Amniotic epithelial cell (primary cell): ENCODE measurements at regions not wholly inside any gene's neighbourhood (a gene's known extent, or its start where the extent isn't known, plus 50 kb on each side); places are given as distances from the start of the nearest gene placed in this dataset.

Experiments used
- DNase-seq: peaks from one replicate; pipeline ENCODE4 v3.0.0-alpha.2; 2010; ENCODE audit warnings: low read depth

DNA sequence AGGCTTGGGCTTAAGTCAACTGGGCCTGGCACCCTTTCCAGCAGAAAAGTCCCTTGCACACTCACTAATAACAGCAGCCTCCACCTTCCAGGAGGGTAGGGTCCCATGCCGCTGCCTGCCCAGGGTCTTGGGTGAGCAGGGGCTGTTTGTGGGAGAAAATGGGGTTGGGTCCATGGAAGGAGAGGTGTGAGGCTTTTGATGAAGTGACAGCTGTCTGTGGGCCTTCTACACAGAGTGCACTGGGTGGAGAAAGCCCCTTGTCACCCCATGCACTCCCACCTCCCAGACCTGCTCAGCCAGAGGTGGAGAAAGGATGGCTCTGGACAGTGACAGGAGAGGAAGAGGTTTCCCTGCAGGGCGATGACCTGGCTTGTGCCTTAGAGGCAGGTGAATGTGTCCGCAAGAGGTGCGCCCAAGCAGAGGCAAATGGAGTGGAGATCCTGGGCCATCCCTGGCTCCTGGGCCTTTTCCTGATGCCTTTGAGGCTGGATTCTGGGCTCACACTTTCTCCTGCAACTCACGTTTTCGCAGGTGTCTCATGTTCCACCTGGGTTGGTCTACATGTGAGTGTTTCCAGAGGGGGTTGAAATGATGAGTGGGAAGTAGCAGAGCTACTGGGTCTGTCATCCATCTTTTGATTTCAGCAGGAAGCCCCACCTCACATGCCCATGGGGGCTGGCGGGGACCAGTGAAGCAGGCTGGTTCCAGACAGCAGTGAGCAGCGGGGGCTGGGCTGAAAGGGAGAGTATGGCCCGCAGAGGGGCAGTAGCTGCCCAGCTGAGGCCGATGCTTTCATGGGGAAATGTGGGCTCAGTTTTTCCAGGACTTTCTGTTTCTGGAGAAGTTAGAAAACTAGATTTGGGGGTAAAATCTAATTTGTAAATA lies 85.2 kb upstream of the PRR23E start:
- no peak for DNase-seq

GRCh38 chr3:127108796-127109195 lies 84.1 kb upstream of the PRR23E start:
- DNase-seq: no peak

DNA sequence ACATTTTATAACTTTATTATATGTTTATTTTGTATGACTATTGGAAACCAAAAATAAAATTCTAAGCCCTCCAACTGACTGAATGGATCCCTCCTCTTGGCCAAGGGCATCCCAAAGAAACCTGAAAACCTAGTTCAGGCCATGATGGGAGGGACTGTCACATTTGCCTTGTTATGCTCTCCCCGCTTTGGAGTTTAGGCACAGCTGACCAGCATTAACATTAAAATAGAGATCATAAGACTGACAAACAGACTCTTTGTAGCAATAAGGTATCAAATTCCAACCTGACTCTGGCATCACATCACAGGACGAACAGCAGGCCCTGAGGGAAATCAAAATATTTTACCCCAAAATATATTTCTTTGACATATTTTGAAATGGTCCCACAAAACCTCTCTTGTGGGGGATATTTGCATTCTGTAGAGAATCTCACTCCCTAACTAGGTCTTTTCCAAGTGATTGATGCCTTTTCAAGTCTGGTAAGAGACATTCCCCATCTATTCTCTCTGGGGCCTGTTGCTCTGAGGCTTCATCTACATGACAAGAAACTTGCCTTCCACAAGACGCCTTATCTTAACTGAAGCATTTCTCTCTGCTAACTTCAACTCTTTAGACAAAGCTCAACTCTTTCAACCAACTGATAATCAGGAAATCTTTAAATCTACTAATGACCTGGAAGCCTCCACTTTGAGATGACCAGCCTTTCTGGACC lies 81.8 kb upstream of the PRR23E start:
- DNase-seq: no peak

DNA sequence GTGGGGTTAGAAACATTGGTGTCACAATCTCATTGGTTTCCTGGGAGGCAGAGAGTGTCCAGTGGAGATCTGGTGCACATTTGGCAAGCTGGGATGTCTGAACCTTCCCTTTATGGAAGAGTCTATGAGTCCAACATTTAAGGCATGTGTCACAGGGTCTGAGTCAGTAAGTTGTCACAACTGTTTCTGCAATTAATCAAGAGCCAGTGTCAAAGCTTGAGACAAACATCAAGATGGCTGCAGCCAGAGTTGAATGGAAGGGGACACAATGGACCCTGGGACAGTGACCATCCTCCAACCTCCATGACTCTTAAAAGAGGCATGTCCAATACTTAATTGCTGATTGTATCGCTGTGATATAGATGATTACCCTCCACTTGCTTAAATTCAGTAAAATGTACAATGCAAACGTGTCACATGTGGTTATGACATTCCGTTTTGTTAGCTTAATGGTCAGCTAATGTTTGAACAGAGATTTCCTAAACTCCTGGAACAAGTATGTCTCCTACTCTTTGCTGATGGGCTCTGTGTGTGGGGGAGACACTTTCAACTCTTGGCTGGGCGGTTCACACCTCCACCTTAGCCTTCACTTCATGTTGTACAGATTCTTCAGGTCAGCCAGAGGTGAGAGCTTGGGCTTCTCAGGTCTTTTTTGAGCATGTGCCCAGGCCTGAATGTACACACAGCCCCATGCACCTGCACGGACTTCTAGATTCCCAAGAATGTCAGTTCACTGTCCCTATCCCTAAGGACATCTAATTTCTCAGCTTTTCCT lies 79.9 kb upstream of the PRR23E start:
- no peak for DNase-seq

GRCh38 chr3:127113571-127113891 lies 79.4 kb upstream of the PRR23E start:
- DNase-seq: no peak

DNA sequence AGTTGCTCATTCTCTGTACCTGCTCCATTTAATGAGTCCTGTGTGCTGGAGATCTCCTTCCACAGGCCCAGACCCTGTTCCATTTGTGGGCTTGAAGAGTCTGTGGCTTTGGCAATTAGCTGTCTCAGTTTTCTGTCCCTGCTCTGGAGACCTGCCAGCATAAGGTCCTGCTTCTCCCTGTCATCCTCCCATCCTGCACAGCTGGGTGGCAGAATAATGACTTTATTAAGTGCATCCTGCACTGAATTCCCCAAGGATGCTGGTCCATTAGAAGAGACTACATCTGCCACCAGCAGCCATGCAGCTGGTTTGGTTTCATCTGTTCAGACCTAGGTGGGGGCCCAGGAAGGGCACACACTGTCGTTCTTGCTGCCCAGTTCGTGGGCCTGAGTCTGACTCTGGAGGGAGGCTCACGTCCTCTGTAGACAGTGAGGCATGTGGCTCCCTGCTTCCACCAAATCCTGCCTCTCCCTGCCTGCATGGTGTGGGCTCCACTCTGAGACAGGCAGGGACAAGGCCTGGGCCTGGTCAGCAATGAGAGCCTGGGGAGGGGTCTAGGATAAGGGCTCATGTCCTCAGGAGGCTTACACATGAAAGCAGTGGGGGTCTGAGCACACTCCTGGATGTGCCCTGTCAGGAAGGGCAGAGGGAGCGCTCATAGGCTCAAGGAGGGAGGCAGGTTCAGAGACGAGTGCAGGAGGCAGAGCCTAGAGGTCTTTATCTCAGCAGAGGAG lies 78.4 kb upstream of the PRR23E start:
- DNase-seq: no peak

GRCh38 chr3:127115691-127116351 lies 77.1 kb upstream of the PRR23E start:
- no peak for DNase-seq

DNA sequence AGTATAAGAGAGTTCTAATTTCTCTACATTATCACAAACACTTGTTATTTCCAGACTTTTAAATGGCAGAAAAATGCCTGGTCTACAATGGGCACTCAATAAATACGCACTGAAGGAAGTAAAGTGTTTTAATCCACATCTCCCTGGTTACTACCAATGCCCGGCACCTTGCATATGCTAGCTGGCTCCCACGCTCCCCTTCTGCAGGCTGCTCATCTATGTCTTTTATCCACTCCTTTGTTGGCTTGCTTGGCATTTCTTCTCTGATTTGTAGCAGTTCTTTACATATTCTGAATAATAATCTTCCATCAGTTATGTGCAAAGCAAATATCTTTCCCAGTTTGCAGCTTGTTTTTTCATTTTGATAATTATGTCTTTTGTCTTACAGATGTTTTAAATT lies 74.6 kb upstream of the PRR23E start:
- DNase-seq: no peak

- no peak for DNase-seq
Observed at GRCh38 chr3:127119693-127120464, 73.1 kb upstream of the PRR23E start.

DNA sequence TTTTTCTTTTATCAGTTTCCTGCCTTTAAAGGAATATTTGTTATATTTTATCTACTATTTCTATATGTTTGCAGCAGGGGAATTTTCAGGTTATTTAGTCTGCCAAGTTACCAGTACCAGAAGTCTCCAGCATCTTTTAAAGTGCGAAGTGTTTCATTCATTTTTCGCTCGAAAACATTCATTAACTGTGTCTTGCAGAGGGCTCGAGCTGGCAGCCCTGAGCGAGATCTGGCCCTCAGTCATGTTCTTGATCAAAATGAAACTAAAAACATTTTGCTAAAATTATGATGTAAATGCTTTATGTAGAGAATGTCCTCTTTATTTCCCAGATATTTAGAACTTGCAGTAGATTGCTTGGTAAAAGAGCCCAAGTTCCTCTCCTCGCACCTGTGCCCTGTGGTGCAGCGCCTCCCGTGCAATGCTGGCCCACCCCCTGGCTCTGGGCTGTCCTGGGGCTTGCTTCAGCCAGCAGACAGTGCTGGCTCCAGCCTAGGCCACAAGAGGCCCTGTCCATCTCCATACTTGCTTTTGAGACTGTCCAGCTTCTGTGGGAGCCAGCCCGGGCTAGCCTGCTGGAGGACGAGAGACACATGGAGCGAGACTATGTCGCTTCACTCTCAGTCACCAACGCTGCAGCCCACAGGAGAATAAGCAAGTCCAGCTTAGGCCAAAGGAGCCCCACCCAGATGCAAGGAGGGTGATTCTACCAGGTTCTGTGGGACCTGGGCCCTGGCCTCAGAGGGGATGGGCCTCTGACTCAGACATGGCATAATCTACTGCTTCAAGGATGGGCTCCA lies 71.9 kb upstream of the PRR23E start:
- DNase-seq: no peak

- DNase-seq: peak; percentile 2
Observed at GRCh38 chr3:127121885-127122284, 71.0 kb upstream of the PRR23E start.

- DNase-seq: no peak
Observed at GRCh38 chr3:127123533-127123932, 69.4 kb upstream of the PRR23E start.

GRCh38 chr3:127124120-127124519 lies 68.8 kb upstream of the PRR23E start:
- peak; percentile 3 for DNase-seq

- no peak for DNase-seq
Observed at GRCh38 chr3:127131424-127132170, 61.3 kb upstream of the PRR23E start.

- no peak for DNase-seq
Observed at GRCh38 chr3:127132876-127133275, 60.1 kb upstream of the PRR23E start.

DNA sequence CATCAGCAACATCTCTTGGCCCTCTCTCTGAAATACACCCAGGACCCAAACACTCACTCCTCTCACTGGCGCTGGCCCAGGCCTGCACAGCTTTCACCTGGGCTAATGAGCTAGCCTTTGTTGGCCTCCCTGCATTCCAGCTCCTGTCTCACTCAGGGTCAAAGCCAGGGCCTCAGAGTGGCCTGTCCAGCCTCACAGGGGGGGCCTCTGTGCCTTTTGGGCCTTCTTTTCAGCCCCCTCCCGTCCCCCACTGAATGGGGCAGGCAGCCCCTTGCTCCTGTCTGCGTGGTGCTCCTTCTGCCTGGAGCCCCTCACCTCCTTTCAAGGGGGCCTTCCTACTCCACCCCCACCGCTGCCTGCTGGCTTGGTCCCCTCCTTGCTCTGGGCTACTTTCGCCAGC lies 59.0 kb upstream of the PRR23E start:
- no peak for DNase-seq

GRCh38 chr3:127134466-127134865 lies 58.5 kb upstream of the PRR23E start:
- DNase-seq: no peak

GRCh38 chr3:127134887-127135240 lies 58.1 kb upstream of the PRR23E start:
- no peak for DNase-seq
